GM12878 (cell line): ENCODE measurements at regions not wholly inside any gene's neighbourhood (a gene's known extent, or its start where the extent isn't known, plus 50 kb on each side); places are given as distances from the start of the nearest gene placed in this dataset.

Experiments used
- ATAC-seq: fragments of 200-7000 bp; cut with Tn5 transposase; 3 replicates; pipeline ENCODE4 v1.9.1; 2020; ENCODE audit warnings: mild to moderate bottlenecking, moderate library complexity
- BruUV-seq: library from RNA; stranded (reverse); fragments of 400-500 nt; replicated peaks from 2 replicates; lab custom pipeline; 2021; lab: Mats Ljungman, UMichigan
- CTCF ChIA-PET: fragments of 300-600 bp; sonication (Branson Sonifier 250); formaldehyde crosslinking; extraction: SDS; loops from one replicate; lab custom pipeline; 2021; ENCODE audit warnings: inconsistent platforms; lab: Yijun Ruan, JAX
- POLR2A ChIA-PET: fragments of 350-600 bp; formaldehyde crosslinking; extraction: SDS; loops from one replicate; lab custom pipeline; 2021; ENCODE audit warnings: inconsistent platforms; lab: Charles Lee
- RAD21 ChIA-PET: fragments of 300-600 bp; sonication (Branson Sonifier 250); formaldehyde crosslinking; loops from one replicate; lab custom pipeline; 2023; ENCODE audit warnings: antibody characterized with exemption; ENCODE audit not compliant: unreplicated experiment; lab: Charles Lee
- SMC1A ChIA-PET: fragments of 300-600 bp; sonication (Branson Sonifier 250); formaldehyde crosslinking; loops from one replicate; lab custom pipeline; 2023; ENCODE audit not compliant: unreplicated experiment, uncharacterized antibody; lab: Charles Lee
- DNase-seq: peaks from one replicate; pipeline ENCODE4 v3.0.0-alpha.2; 2011; ENCODE audit warnings: low read depth, low spot score
- FAIRE-seq: peaks from 3 replicates; lab custom pipeline; 2011; peaks lifted over from hg19 to GRCh38; lab: Jason Lieb, UNC
- H2AFZ ChIP-seq: 2 replicates; pipeline ENCODE4 v1.6.0; 2011; ENCODE audit warnings: low read depth, low read length, control low read depth; ENCODE audit not compliant: control insufficient read depth
- H3K27ac ChIP-seq: 2 replicates; pipeline ENCODE4 v1.5.1; 2011; ENCODE audit warnings: control low read depth; ENCODE audit not compliant: control insufficient read depth, insufficient read depth
- H3K27me3 ChIP-seq, 2 experiments: replicated peaks in 1 of 2; 2 replicates each; pipeline versions ENCODE4 v1.6.0 to v1.6.1; 2011; ENCODE audit warnings: low read length in 1 of 2; ENCODE audit not compliant: control insufficient read depth in 2 of 2, insufficient read depth in 2 of 2
- H3K36me3 ChIP-seq, 2 experiments: 2 replicates each; pipeline ENCODE4 v1.5.1; 2011; ENCODE audit warnings: low read length in 1 of 2; ENCODE audit not compliant: control insufficient read depth in 2 of 2, insufficient read depth in 2 of 2
- H3K4me1 ChIP-seq: 2 replicates; pipeline ENCODE4 v1.6.1; 2011; ENCODE audit warnings: mild to moderate bottlenecking, low read length, moderate library complexity, mixed read lengths; ENCODE audit not compliant: control insufficient read depth, insufficient read depth
- H3K4me2 ChIP-seq: 2 replicates; pipeline ENCODE4 v1.6.0; 2011; ENCODE audit warnings: control low read depth; ENCODE audit not compliant: control insufficient read depth, insufficient read depth
- H3K4me3 ChIP-seq: fragments of 200-600 bp; sonication (generic); 2 replicates; pipeline ENCODE4 v1.5.1; 2016
- H3K79me2 ChIP-seq: 2 replicates; pipeline ENCODE4 v1.6.0; 2011; ENCODE audit warnings: low read length; ENCODE audit not compliant: control insufficient read depth, insufficient read depth
- H3K9ac ChIP-seq: 2 replicates; pipeline ENCODE4 v1.8.0; 2011; ENCODE audit warnings: low read length, control low read depth, mixed read lengths; ENCODE audit not compliant: control insufficient read depth, insufficient read depth
- H3K9me3 ChIP-seq: replicated peaks from 3 replicates; pipeline ENCODE4 v1.5.1; 2011; ENCODE audit warnings: mild to moderate bottlenecking, low read length; ENCODE audit not compliant: control insufficient read depth, insufficient read depth
- H4K20me1 ChIP-seq: 2 replicates; pipeline ENCODE4 v1.6.0; 2011; ENCODE audit not compliant: control insufficient read depth, insufficient read depth
- BRCA1 ChIP-seq: IDR thresholded peaks from 2 replicates; pipeline ENCODE4 v1.6.1; 2011; ENCODE audit warnings: low read depth, low read length, improper control_type of control experiment
- FOXK2 ChIP-seq: fragments of 450-650 bp; IDR thresholded peaks from 2 replicates; pipeline ENCODE4 v1.6.1; 2017; ENCODE audit warnings: mild to moderate bottlenecking, moderate library complexity
- JUNB ChIP-seq: IDR thresholded peaks from 2 replicates; pipeline ENCODE4 v1.6.1; 2016; ENCODE audit warnings: antibody characterized with exemption, mild to moderate bottlenecking
- PAX5 ChIP-seq: IDR thresholded peaks from 2 replicates; pipeline ENCODE4 v1.6.1; 2011; ENCODE audit warnings: low read depth, low read length, borderline replicate concordance
- POLR2A ChIP-seq: IDR thresholded peaks from 2 replicates; pipeline ENCODE4 v1.6.1; 2011; ENCODE audit warnings: low read depth, mild to moderate bottlenecking, low read length
- RAD21 ChIP-seq: IDR thresholded peaks from 2 replicates; pipeline ENCODE4 v1.6.1; 2011; ENCODE audit warnings: mild to moderate bottlenecking, low read depth, low read length, moderate library complexity; ENCODE audit not compliant: insufficient read depth
- RCOR1 ChIP-seq: conservative IDR thresholded peaks from 2 replicates; pipeline ENCODE4 v1.6.1; 2012; ENCODE audit warnings: low read depth, low read length, improper control_type of control experiment
- WRNIP1 ChIP-seq: IDR thresholded peaks from 2 replicates; pipeline ENCODE4 v1.6.1; 2011; ENCODE audit warnings: low read depth, low read length, improper control_type of control experiment, borderline replicate concordance
- ZNF207 ChIP-seq: fragments of 450-650 bp; IDR thresholded peaks from 2 replicates; pipeline ENCODE4 v1.6.1; 2014; ENCODE audit warnings: antibody characterized with exemption, mild to moderate bottlenecking, borderline replicate concordance
- ZZZ3 ChIP-seq: IDR thresholded peaks from 2 replicates; pipeline ENCODE4 v1.6.1; 2011; ENCODE audit warnings: low read depth; ENCODE audit not compliant: control insufficient read depth, insufficient read length
- WGBS: methylation state at CpG from one replicate; pipeline ENCODE4 v1.1.6; 2016; ENCODE audit warnings: low lambda C conversion rate; ENCODE audit not compliant: insufficient replicate concordance, insufficient coverage; ENCODE audit errors: missing lambda C conversion rate; 5-methylcytosine and 5-hydroxymethylcytosine counted together
- in situ Hi-C: fragments of 300-500 bp; cut with MboI; formaldehyde crosslinking; loops from 9 replicates; pipeline ENCODE4 v1.14.3; 2018; ENCODE audit warnings: mixed read lengths
- intact Hi-C: fragments of 100-400 bp; cut with micrococcal nuclease; formaldehyde crosslinking; loops from one replicate; pipeline ENCODE4 v1.14.2; 2022; ENCODE audit not compliant: unreplicated experiment
- TF ChIP-seq, protein P1 (sequence below): fragments of 450-650 bp; IDR thresholded peaks from 2 replicates; pipeline ENCODE4 v1.6.1; 2016; ENCODE audit warnings: mild to moderate bottlenecking, moderate library complexity, borderline replicate concordance
- TF ChIP-seq, protein P2 (sequence below): fragments of 450-650 bp; IDR thresholded peaks from 2 replicates; pipeline ENCODE4 v1.6.1; 2017; ENCODE audit warnings: borderline replicate concordance
- TF ChIP-seq, protein P3 (sequence below): IDR thresholded peaks from 2 replicates; pipeline ENCODE4 v1.6.1; 2012; ENCODE audit warnings: low read depth, low read length, improper control_type of control experiment
- TF ChIP-seq, protein P4 (sequence below): fragments of 450-650 bp; IDR thresholded peaks from 2 replicates; pipeline ENCODE4 v1.6.1; 2017; ENCODE audit warnings: mild to moderate bottlenecking, low read depth, inconsistent platforms; ENCODE audit not compliant: poor library complexity, severe bottlenecking

DNA sequence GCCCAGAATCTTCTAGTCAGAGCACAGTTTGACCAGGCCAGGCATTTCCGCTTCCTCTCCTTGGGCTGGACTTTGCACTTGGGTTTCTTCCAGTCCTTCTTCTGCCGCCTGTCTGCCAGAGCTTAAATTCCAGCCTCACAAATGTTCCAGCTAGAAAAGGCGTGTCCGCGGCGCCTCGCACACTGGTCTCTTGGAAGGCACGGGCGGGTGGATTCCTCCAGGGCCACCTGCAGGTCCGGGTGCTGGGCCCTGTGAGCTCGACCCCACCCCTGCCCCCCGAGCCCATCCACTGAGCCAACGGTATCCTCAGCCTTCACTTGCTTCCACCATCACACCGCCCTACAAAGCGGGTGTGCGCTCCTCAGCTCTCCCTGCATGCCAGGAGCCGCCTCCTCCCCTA, 2026.5 kb downstream of the TP53TG3F start (continued):
- TF ChIP-seq WRNIP1, result no peak

DNA sequence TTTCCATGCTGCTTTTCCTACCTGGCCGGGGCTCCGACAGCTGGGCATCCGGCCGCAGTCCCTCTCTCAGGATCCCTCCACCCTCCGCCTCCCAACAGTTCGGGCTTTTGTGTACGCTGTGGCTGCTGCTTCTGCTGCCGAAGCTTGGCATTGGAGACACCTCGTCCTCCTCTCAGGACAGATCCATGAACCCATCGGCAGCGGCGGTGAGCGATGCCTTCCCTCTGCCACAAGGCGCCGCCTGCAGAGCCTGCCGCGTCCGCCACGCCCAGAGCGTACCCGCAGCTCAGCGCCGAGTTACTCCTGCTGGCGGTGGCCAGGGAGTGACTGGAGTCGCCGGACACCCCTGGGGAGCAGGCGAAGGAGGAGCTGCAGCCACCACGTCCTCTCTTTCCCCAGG, 2032.8 kb downstream of the TP53TG3F start:
- no peak for ATAC-seq
- no peak for TF ChIP-seq POLR2A
- no peak for TF ChIP-seq PAX5
- no peak for TF ChIP-seq ZNF207
- TF ChIP-seq FOXK2, result no peak
- TF ChIP-seq, protein P1, sequence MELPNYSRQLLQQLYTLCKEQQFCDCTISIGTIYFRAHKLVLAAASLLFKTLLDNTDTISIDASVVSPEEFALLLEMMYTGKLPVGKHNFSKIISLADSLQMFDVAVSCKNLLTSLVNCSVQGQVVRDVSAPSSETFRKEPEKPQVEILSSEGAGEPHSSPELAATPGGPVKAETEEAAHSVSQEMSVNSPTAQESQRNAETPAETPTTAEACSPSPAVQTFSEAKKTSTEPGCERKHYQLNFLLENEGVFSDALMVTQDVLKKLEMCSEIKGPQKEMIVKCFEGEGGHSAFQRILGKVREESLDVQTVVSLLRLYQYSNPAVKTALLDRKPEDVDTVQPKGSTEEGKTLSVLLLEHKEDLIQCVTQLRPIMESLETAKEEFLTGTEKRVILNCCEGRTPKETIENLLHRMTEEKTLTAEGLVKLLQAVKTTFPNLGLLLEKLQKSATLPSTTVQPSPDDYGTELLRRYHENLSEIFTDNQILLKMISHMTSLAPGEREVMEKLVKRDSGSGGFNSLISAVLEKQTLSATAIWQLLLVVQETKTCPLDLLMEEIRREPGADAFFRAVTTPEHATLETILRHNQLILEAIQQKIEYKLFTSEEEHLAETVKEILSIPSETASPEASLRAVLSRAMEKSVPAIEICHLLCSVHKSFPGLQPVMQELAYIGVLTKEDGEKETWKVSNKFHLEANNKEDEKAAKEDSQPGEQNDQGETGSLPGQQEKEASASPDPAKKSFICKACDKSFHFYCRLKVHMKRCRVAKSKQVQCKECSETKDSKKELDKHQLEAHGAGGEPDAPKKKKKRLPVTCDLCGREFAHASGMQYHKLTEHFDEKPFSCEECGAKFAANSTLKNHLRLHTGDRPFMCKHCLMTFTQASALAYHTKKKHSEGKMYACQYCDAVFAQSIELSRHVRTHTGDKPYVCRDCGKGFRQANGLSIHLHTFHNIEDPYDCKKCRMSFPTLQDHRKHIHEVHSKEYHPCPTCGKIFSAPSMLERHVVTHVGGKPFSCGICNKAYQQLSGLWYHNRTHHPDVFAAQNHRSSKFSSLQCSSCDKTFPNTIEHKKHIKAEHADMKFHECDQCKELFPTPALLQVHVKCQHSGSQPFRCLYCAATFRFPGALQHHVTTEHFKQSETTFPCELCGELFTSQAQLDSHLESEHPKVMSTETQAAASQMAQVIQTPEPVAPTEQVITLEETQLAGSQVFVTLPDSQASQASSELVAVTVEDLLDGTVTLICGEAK, result no peak
- TF ChIP-seq JUNB, result no peak
- TF ChIP-seq, protein P2, sequence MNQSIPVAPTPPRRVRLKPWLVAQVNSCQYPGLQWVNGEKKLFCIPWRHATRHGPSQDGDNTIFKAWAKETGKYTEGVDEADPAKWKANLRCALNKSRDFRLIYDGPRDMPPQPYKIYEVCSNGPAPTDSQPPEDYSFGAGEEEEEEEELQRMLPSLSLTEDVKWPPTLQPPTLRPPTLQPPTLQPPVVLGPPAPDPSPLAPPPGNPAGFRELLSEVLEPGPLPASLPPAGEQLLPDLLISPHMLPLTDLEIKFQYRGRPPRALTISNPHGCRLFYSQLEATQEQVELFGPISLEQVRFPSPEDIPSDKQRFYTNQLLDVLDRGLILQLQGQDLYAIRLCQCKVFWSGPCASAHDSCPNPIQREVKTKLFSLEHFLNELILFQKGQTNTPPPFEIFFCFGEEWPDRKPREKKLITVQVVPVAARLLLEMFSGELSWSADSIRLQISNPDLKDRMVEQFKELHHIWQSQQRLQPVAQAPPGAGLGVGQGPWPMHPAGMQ, result no peak
- no peak for TF ChIP-seq RCOR1
- no peak for TF ChIP-seq RAD21
- TF ChIP-seq, protein P3, sequence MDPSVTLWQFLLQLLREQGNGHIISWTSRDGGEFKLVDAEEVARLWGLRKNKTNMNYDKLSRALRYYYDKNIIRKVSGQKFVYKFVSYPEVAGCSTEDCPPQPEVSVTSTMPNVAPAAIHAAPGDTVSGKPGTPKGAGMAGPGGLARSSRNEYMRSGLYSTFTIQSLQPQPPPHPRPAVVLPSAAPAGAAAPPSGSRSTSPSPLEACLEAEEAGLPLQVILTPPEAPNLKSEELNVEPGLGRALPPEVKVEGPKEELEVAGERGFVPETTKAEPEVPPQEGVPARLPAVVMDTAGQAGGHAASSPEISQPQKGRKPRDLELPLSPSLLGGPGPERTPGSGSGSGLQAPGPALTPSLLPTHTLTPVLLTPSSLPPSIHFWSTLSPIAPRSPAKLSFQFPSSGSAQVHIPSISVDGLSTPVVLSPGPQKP, result no peak
- TF ChIP-seq BRCA1, result no peak
- TF ChIP-seq ZZZ3, result no peak
- TF ChIP-seq, protein P4, sequence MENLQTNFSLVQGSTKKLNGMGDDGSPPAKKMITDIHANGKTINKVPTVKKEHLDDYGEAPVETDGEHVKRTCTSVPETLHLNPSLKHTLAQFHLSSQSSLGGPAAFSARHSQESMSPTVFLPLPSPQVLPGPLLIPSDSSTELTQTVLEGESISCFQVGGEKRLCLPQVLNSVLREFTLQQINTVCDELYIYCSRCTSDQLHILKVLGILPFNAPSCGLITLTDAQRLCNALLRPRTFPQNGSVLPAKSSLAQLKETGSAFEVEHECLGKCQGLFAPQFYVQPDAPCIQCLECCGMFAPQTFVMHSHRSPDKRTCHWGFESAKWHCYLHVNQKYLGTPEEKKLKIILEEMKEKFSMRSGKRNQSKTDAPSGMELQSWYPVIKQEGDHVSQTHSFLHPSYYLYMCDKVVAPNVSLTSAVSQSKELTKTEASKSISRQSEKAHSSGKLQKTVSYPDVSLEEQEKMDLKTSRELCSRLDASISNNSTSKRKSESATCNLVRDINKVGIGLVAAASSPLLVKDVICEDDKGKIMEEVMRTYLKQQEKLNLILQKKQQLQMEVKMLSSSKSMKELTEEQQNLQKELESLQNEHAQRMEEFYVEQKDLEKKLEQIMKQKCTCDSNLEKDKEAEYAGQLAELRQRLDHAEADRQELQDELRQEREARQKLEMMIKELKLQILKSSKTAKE, result no peak

More for the DNA sequence above, 2032.8 kb downstream of the TP53TG3F start:
- 55% methylated on average over 28 of the region's 28 CpGs for WGBS
- Histone ChIP-seq H3K36me3 (no peaks in the 10 kb centered on the region), H3K79me2 (no peaks in the 10 kb centered on the region), H3K9ac (no peak overlapping the region), H3K4me3 (no peak overlapping the region), H3K27ac (no peak overlapping the region), H2AFZ (no peak overlapping the region), H3K4me2 (no peak overlapping the region), H4K20me1 (no peaks in the 10 kb centered on the region), H3K27me3 (no peaks in the 10 kb centered on the region), H3K4me1 (no peaks in the 10 kb centered on the region), H3K9me3 (no peaks in the 10 kb centered on the region; the same call in 2 of the 3 replicates)
- no peak for FAIRE-seq
- in situ Hi-C loops (loop anchor here (25.0 kb wide), 1 partner anchor 95 kb away; no protein-coding TSS in a partner anchor), intact Hi-C loops (loop anchor here (10.0 kb wide), 1 partner anchor 147 kb away; no protein-coding TSS in a partner anchor)
- ChIA-PET POLR2A (no interaction called here), SMC1A (no interaction called here), RAD21 (no interaction called here), CTCF (no interaction called here)
- DNase-seq, result no peak
- no TSS peak for BruUV-seq
